Hindlimb muscle (tissue), 1 donor: ENCODE measurements at regions not wholly inside any gene's neighbourhood (a gene's known extent, or its start where the extent isn't known, plus 50 kb on each side); places are given as distances from the start of the nearest gene placed in this dataset.
A peak's percentile ranks its signal among the peaks of the same experiment; 100 is the strongest.

Experiments used
- DNase-seq: peaks from one replicate; pipeline ENCODE4 v3.0.0-alpha.2; 2013

DNA sequence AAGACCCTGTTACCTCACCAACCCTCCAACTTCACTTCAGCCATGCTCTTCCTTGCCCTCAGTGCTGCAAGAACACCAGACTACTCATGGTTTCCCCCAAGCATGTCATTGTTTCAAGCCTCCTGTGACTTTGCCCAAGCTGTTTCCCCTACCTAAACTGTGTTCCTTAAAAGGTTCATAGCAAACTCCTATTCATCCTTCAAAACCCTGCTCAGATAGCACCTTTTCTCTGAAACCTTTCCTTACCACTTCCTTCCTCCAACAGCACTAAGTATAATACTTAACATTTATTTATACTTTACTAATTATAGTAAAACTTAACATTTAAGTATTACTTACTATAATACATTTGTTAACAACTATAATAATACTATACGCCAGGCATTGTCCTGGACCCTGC, 136.2 kb downstream of the CCT6B start:
- DNase-seq = no peak

DNA sequence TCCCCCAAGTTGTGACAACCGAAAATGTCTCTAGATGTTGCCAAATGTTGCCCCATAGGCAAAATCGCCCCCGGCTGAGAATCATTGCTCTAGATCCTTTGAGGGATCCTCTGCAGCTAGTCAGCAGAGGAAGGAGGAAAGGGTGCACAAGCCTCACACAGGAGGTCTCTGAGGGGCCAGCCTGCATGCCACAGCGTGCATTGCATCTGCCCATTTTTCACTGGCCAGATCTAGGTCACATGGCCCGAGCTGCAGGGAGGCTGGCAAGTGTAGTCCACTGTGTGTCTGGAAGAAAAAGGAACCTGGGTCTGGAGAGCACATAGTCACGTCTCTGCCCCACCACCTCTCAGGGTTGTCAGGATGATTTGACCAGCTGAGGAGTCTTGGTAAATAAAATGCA, 138.2 kb downstream of the CCT6B start:
- no peak for DNase-seq

DNA sequence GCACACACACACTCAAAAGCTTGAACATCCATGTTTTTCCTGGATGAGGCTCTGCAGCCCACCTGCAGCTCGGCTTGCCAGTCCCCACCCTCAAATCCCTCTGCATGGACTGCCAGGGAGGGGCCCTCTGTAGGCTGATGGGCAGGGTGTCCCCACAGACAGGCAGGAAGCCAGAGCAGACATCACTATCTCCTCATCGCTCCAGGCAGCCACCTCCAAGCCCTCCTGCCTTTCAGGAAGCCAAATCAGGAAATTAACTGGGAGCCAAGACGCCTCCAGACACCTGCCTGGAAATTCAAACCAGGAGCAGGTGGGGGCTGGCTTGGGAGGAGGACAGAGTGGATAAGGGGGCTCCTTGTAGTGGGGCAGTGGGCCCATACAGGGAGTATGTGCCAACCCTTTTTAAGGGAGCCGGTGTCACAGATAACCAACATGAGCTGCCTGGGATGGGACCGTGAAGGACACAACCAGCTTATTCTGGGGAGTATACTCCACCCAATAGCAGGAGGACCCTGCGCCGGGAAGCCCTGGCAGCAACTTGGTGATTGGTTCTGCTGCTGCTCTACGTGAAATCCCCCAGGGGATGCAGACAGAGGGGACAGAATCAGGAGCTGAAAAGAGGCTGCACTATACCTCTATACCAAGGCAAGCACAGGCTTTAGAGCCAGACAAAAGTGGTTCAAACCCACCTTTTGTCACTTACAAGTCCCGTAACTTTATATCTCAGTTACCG, 139.1 kb downstream of the CCT6B start:
- DNase-seq = no peak

DNA sequence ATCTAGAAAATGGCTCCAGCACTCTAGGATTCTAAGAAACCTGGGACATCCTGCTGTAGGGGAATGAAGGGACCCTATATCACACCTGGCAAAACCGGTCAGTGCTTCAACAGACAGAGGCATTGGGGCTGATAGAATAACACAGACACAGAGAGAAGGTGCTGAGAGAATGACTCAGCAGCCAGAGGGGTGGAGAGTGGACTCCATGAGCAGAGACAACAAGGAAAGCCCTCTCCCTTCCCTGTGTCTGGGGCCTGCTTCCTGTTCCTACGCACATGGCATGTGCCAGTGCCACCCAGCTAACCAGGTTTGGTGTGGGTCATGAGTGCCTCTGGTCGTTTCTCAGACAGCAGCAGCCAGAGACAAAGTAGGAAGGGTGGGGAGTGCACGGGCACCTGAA, 140.3 kb downstream of the CCT6B start:
- no peak for DNase-seq

DNA sequence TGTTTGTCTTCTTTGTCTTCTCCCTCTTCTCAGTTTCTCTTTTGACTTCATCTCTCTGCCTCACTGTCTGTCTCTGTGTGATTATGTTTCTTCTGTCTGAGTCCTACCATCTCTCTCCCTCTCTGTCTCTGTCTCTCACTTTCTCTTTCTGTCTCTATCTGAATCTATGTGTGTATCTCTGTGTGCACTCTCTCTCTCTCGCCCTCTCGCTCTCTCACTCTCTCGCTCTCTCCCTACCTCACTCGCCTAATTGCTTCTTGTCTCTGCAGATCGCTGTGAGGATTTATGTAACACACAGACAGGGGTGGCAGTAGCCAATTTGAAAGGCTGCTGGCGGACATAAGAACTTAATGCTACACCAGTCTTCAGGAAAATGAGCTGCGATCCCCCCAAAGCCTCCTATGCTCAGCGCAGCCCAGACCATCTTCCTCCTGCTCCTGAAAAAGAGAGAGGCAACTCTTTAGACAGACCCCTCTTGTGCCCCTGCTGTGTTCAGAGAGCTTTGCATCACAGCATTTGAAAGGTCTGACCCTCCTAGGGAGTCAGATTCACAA, 140.9 kb downstream of the CCT6B start:
- no peak for DNase-seq

DNA sequence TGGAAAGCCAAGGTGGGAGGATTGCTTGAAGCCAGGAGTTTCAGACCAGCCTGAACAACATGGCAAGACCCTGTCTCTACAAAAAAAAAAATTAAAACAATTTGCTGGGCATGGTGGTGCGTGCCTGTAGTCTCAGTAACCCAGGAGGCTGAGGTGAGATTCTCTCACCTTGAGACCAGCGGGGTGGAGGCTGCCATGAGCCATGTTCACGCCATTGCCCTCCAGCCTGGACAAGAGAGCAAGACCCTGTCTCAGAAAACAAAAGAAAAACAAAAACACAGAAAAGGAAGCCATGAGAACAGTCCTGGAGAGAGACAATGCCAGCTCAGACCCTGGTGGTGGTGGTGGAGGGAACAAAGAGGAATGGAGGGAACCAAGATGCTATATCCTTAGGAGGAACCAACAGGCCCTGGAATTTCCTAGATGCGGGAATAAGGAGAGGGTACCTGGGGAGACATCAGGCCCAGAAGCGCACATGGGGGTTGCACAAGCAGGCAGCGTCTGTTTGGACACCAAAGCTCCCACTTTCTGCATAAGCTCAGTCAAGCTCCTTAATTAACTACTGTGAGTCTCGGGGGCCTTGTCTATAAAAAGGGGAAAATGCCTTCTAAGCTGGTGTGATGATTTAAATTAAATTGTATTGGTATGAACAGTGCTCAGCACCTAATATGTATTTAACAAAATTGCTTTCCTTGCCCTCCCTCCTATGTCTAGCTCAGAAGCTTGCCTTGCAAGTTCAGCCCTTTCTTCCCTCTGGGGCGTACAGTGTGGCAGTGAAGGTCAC, 143.8 kb downstream of the CCT6B start:
- DNase-seq = no peak

DNA sequence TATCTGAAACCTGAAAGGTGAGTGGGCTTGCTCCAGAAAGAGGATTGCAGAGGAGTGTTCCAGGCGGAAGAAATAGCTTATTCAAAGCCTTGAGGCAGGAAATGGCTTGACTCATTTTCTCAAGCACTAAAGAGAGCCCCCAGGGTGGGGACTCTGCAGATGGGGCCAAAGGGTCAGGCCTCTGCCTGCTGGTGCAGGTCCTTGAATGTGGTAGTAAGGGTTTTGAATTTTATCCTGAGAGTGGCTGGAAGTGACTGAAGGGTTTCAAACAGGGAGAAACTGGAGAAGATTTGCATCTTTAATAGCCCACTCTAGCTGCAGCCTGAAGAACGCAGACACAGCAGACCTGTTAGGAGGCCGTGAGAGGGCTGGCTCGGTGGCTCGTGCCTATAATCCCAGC, 144.4 kb downstream of the CCT6B start:
- no peak for DNase-seq

DNA sequence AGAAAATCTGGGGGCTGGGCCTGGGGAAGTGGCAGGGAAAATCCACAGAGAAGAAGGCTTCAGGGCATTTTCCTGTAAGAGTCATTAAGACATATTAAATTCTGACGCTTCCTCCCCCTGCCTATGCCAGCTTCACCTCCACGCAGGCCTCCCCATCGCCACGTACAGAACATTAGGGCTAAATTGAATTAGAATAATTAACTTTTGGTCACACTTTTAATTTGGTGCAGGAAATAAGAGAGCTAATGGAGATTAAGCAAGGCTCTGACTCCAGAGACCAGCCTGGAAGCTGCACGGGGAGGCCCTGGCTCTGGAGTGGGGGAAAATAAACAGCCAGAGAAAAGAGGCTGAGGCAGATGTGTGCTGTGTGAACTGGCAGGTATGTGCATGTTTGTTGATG, 148.0 kb downstream of the CCT6B start:
- no peak for DNase-seq

DNA sequence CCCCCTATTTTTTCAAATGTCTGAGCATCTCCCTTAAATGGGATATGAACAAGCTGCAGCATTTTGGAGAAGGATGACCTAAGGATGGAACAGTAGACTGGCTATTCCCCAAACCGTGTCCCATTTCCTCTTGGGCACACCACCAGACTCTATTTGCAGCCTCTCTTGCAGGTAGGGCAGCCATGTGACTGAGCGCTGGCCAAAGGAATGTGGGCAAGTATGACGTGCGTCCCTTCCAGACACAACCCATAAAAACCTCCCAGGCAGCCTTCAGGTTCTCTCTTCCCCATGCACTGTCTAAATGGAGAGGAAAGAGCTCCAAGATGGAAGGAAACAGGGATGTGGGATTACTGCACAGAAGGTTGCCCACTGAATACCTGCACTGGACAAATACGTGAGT, 149.7 kb downstream of the CCT6B start:
- DNase-seq = no peak

DNA sequence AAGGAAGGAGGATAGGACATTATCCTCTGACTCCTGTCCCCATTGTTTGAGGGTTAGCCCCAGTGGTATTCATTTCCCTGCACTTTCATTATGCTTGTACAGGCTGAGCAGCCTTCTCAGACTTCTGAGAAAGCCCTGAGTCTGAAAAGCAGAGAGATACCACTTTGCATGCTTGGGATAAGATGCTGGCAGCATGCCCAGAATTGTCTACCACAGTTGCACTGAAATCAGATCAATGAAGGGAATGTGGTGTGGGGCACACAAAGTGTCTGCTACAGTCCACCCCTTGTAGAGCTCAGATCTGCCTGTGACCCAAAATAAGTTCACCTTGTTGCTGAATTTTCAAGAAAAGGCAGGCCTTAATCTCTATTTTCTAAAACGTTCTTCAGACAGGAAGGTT, 160.6 kb downstream of the CCT6B start:
- no peak for DNase-seq

DNA sequence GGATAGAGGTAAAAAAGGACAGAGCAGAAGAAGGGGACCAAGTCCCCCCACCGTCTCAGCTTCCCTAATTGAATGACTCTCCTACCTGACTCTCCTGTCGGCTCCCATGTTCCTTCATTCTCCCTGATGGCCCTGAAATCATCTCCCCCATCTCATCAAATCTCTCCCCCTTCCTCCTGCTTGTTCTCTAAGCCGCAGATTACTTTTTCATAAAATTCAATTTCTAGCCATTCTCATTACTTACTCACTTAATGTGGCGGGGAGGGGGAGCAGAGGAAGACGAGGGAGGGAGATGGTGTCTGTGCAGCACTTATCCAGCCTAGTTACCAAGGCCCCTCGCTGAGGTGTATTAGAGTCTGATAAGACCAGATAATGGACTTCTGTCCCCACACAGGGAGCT, 161.5 kb downstream of the CCT6B start:
- no peak for DNase-seq

DNA sequence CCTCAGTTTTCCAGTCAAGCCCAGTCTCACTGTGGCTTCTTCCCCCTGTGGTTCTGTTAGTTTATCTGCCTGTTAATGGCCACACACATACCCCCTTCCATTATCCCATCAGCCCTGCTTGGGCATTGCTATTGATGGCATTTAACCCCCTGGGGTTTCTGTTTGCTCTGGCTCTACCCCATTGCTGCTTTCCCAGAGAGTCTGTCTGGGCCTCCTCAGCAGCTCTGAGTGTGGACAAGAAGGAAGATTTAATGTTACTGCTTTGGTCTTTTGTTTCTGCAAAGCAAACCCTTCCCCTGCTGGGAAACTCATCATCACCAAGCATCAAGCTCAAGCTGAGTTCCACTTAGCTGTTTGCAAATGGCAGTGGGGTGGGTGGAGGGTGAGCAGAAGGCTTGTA, 162.7 kb downstream of the CCT6B start:
- no peak for DNase-seq

DNA sequence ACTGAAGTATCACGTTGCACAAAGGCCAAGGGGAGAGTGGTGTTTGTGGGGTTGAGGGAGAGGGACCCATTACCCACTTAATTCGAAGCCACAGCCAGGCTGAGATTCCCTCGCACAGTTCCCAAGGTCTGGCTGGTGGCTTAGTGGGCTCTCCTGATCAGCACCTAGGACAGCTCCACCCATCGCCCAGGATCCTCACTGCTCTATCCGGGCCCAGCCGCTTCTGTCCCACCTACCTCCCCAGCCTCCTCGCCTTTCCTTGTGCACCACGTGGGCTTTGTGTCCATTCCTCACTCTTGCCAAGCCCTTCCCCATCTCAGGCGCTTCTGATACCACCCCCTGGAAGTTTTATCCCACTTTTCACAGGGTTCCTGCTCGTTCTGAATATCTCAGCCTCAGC, 163.5 kb downstream of the CCT6B start:
- peak; percentile 45 for DNase-seq

DNA sequence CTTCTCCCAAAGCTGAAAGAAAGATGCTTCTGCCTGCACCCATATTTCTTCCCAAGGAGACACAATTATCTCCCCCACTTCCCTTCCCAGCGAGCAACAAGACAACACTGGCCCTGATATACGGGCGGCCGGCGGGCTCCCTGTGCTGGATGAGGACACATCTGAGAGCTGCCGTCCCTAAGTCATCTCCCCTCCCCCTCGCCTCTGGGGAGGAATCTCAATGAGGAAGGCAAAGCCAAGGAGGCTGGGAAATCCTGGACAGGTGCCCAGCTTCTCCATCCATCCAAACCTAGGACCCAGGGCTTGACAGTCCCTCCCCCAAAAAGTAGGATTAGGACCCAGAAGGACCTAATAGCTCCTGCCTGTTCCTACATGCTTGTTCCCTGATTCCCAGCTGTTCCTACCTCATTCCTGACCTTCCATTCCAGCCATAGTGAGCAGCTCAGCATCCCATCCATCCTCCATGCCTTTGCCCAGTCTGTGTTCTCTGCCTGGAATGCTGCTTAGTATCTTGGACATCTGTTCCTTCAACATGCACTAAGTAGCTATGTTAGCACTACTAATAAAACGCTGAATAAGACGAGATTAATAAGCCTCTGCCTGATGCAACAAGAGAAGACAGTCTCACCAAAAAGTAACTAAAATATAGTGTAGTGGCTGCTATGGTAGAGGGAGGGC, 167.9 kb downstream of the CCT6B start:
- DNase-seq = no peak

DNA sequence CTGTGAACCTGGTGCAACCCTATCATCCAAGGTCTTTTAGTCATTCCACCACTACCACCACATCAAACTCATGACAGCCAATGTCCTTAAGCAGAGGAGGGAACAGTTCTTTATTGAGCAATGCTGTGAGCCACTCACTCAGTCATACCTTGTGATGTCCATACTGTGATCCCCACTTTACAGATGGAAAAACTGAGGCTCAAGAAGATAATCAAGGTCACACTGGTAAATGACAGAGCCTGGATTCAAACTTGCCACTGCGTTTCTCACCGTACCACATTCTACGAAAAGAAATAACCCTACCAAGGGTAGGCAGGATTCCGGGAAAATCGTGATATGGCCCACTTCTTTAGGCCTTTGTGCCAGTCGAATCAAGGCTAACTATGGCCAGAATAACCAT, 172.6 kb downstream of the CCT6B start:
- DNase-seq = no peak

DNA sequence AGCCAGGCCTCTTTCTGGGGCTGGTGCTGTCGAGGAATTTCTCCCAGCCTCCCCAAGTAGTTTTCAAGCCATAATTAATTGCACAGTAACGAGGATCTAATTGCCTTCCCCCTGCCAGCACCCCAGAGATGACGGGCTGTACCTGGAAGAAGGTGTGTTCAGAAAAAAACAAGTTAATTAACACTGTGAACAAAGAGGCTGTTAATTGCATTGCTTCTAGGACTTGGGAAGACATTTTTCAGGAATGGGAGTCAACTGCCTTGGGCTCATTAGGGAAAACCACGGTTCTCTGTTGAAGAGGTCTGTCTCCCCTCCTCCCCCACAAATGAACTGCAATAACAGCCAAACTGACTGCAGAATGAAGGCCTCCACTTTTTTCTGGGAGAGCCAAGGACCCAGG, 176.7 kb downstream of the CCT6B start:
- no peak for DNase-seq

DNA sequence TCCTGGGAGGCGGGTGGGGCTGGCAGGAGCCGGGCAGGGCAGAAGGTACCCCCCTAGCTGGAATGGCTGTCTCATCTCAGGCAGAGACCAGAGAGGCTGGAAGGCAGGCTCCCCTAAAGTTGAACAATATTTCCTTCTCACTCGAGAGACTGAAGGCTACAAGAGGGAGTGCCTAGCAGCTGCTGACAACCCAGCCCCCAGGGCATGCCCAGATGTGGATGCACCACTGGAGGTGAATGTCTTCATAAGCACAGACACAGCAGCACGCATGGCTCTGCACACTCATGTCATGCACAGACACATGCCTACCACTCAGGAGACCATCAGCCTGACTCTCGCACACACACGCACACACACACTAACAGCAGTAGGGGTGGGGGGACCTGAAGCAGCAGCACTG, 179.0 kb downstream of the CCT6B start:
- no peak for DNase-seq

DNA sequence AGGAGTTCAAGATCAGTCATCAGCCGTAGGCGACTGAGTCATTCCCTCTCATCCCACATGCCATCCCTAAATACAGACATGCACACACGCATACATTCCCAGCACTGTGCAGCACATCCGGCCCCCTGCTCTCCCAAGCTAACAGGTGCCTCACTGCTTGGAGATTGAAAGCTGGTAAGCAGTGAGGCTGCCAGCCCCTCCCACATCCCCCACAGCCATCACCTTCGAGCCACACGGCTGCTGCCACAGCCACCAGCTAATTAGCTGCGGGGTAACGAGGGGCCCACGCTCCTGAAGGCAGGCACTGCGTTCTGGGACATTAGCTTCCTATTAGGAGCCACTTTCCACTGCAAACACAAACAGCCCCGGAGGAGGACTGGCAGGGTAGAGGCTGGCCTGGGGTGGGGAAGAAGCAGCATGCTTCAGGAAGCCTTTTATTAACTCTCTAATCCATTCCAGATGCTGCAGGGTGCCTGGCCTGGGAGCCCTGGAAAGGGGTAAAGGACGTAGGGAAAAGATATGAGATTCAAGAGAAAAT, 179.6 kb downstream of the CCT6B start:
- no peak for DNase-seq

DNA sequence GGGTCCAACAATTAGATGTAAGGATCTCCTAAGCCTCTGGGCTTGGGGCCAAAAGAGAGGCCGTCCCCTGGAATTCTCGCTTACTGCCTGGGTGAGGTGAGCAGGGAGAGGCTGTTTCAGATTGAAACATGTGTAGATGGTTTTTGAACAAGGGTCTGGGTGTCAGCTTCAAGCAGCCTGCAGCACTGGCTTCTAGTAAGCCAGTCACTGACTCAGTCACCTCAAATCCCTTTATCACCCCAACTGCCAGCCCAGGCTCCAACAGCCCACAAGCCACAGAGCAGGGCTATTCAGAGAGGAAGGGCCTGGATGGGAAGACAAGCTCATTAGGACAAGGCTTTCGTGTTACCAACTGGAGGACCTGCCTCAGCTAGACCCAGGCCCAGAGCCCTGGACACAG, 180.2 kb downstream of the CCT6B start:
- no peak for DNase-seq

DNA sequence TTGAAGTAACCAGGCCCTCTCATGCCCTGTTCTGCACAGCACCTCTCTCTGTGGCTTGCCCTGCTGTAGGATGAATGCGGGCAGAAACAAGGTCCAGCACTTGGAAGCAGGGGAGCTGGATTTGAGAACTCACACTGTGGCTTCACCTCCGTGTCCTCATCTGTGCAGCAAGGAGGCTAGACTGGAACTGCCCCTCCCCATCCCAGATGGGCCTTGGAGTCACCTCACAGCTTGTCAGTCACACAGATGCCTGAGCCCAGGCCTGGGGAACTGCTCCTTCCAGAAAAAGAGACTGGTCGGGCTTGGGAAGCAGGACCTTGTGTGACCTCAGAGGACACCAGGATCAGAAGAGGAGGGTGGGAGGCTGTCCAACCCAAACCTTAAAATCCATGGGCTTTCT, 180.8 kb downstream of the CCT6B start:
- no peak for DNase-seq

DNA sequence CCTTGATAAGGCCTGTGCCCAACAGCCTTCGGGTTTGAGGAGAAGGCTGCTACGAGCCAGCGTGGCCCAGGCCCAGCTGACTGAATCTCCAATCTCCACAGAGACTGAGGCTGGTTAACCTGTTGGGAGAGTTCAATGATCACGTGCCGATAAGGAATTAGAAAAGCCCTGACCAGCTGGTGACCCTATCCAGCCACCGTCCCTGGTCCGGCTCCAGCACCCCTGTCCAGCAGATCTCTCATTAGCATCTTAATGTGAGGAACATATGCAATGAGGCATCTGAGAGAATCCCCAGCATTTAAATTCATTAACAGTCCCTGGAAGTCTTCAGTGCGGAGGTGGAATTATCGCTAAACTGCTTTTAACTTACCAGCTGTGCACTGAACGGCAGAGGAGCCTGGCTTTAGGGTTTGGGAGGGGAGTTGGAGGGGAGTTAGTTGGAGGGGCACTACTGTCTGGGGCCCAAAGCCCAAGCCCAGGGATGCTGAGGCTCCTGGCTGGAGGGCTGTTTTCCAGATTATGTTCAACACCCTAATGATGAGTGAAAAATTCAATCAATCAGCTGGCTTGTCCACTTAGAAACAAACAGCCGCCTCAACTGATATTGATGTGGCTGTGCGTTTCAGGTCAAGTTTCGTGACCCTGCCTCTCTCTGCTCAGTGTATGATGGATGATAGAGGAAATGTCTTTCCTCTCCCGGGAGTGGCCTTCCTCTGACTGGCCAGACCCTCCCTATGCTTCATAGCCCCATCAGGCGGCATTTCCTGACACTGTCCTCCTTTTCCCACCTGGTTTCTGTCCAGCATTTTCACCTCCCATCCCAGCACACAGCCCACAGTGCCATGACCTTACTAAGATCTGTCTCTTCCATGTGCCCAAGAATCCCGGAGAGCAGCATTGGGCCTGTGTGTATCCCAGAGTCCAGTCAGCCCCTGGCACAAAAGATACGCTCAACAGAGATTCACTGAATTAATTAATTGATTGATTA, 184.5 kb downstream of the CCT6B start:
- no peak for DNase-seq

DNA sequence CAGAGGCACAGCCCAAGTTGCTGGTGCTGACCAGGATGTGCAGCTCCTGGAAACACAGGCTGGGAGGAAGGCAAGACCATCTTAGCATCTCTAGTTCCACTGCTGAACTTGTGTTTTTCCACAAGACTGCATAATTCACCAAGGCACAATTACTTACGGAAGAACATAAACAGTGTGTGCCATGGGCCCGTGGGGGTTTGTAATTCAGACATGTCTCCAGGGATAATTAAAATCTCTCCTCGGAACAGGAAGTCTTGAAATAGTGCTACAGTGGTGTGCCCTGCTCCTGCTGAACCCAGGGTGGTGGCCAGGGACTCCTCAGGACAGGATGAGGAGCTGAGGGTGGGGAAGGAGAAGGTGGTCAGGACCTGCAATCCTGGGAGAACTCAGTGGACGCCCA, 188.2 kb downstream of the CCT6B start:
- DNase-seq = no peak
